ENCODE measurements at regions not wholly inside any gene's neighbourhood (a gene's known extent, or its start where the extent isn't known, plus 50 kb on each side); places are given as distances from the start of the nearest gene placed in this dataset.

DNA sequence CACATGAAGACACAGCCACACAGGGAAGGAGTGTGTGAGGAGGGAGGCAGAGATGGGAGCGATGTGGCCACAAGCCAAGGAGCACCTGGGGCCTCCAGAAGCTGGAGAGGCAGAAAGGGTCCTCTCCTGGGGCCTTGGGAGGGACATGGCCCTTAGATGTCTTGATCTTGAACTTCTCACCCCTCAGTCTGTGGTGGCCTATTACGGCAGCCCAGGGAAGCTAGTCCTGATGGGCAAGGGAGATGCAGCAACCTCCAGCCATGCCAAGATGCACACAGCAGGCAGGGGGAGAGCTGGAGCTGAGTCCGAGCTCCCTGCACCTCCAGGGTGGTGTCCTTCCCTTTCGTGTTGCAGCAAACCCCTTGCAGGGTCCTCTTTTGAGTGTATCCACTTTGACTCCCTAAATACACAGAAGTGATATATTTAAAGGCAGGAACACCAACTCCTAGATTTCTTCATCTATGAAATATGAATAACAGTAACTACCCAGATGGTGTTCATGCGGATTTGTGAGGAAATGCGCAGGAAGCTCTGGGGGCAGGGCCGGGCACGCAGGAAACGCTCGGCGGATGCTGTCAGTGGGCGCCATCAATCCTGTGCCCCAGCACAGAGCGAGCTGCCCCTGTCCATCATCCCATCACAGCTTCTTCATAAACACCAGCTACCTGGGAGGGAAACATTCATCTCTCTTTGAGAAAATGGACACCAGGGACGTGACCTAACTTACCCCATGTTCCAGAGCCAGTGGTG, 230.4 kb upstream of the MYT1L start:
- Histone ChIP-seq H3K36me3 (ENCODE audit: insufficient read depth, low read length) (no peaks in the 10 kb centered on the region), H3K4me1 (ENCODE audit: insufficient read depth, low read length) (no peaks in the 10 kb centered on the region), H3K27ac (ENCODE audit: low read depth in 1 of 2, low read length in 2 of 2) (no peak overlapping the region), H3K9me3 (ENCODE audit: control insufficient read depth in 1 of 2, insufficient read depth in 1 of 2, low read length in 2 of 2) (peaks cover 0 to 11% of the 10 kb centered on the region in 2 experiments), H3K4me3 (ENCODE audit: low read length) (no peak overlapping the region), H3K27me3 (ENCODE audit: control insufficient read depth in 1 of 2, insufficient read depth in 2 of 2, low read length in 2 of 2) (no peaks in the 10 kb centered on the region)
- ATAC-seq (ENCODE audit: poor library complexity) (no peak), DNase-seq (no peak)
- Mint-ChIP-seq H3K27ac (no peak overlapping the region), H3K9me3 (no peaks in the 10 kb centered on the region), H3K36me3 (ENCODE audit: low read depth) (no peaks in the 10 kb centered on the region), H3K27me3 (no peaks in the 10 kb centered on the region), H3K4me3 (no peak overlapping the region), H3K4me1 (ENCODE audit: low read depth) (peaks cover 6% of the 10 kb centered on the region)
- intact Hi-C loops (cut with DNase I, micrococcal nuclease): no loop called here
- CTCF ChIA-PET: no interaction called here
- TF ChIP-seq CTCF (IDR thresholded peaks at IDR 0.05): no peak
- POLR2A ChIA-PET: no interaction called here

DNA sequence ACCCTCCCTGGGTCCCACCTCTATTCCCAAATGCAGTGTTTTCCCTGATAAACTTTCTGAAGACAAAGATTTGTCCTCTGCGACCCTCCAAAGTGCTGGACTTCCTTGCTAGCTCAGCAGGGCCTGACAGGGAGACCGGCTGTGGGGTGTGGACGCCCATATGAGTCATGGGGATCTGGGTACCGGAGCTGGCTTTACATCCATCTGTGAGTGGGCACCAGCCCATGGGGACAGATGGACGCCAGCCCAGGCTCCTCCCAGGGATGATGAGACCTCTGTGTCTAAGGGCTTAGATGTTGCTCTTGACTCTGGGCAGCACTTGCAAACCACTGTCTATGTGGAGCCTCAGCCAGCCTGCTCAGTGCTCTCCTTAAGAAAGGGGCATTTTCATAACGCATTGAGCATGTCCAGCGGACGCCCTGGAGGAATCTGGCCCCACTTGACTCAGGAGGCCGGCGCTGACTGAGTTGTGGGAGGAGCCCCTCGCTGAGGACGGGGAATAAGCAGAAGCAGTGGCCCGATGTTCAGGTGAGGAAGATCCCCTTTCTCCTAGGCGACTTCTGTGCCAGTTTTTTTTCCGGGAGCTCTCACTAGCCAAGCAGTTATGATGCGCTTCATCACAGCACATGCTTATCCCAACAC, 229.4 kb upstream of the MYT1L start:
- no peaks in the 10 kb centered on the region for H3K27me3 Mint-ChIP-seq
- no peak overlapping the region for H3K4me3 Mint-ChIP-seq
- no peaks in the 10 kb centered on the region for H3K9me3 Mint-ChIP-seq
- Histone ChIP-seq H3K9me3 (ENCODE audit: control insufficient read depth in 1 of 2, insufficient read depth in 1 of 2, low read length in 2 of 2) (peaks cover 0 to 11% of the 10 kb centered on the region in 2 experiments), H3K27me3 (ENCODE audit: control insufficient read depth in 1 of 2, insufficient read depth in 2 of 2, low read length in 2 of 2) (no peaks in the 10 kb centered on the region), H3K36me3 (ENCODE audit: insufficient read depth, low read length) (no peaks in the 10 kb centered on the region), H3K27ac (ENCODE audit: low read depth in 1 of 2, low read length in 2 of 2) (no peak overlapping the region), H3K4me3 (ENCODE audit: low read length) (no peak overlapping the region), H3K4me1 (ENCODE audit: insufficient read depth, low read length) (no peaks in the 10 kb centered on the region)
- TF ChIP-seq CTCF (IDR thresholded peaks at IDR 0.05): no peak
- no peak for ATAC-seq (ENCODE audit: poor library complexity)
- H3K4me1 Mint-ChIP-seq (ENCODE audit: low read depth): peaks cover 6% of the 10 kb centered on the region
- H3K27ac Mint-ChIP-seq: no peak overlapping the region
- ChIA-PET CTCF (no interaction called here), POLR2A (no interaction called here)
- intact Hi-C loops (cut with DNase I, micrococcal nuclease): no loop called here
- DNase-seq: no peak
- H3K36me3 Mint-ChIP-seq (ENCODE audit: low read depth): no peaks in the 10 kb centered on the region

- Mint-ChIP-seq H3K4me1 (ENCODE audit: low read depth) (peaks cover 6% of the 10 kb centered on the region), H3K27me3 (no peaks in the 10 kb centered on the region), H3K27ac (no peak overlapping the region), H3K36me3 (ENCODE audit: low read depth) (no peaks in the 10 kb centered on the region), H3K4me3 (no peak overlapping the region), H3K9me3 (peaks cover 1% of the 10 kb centered on the region)
- no peaks in the 10 kb centered on the region for H3K4me1 ChIP-seq (ENCODE audit: insufficient read depth, low read length)
- no peaks in the 10 kb centered on the region for H3K27me3 ChIP-seq (ENCODE audit: control insufficient read depth in 1 of 2, insufficient read depth in 2 of 2, low read length in 2 of 2)
- DNase-seq (no peak), ATAC-seq (ENCODE audit: poor library complexity) (no peak)
- intact Hi-C loops (cut with DNase I, micrococcal nuclease): no loop called here
- no peak overlapping the region for H3K27ac ChIP-seq (ENCODE audit: low read depth in 1 of 2, low read length in 2 of 2)
- no peak overlapping the region for H3K4me3 ChIP-seq (ENCODE audit: low read length)
- ChIA-PET POLR2A (no interaction called here), CTCF (no interaction called here)
- TF ChIP-seq CTCF (IDR thresholded peaks at IDR 0.05): no peak
- H3K36me3 ChIP-seq (ENCODE audit: insufficient read depth, low read length): no peaks in the 10 kb centered on the region
- H3K9me3 ChIP-seq (ENCODE audit: control insufficient read depth in 1 of 2, insufficient read depth in 1 of 2, low read length in 2 of 2): peaks cover 0 to 11% of the 10 kb centered on the region in 2 experiments
Observed at GRCh38 chr2:2558476-2558875, 227.4 kb upstream of the MYT1L start.

Measured in CD4-positive, alpha-beta T cell (primary cell).